ENCODE measurements at regions not wholly inside any gene's neighbourhood (a gene's known extent, or its start where the extent isn't known, plus 50 kb on each side); places are given as distances from the start of the nearest gene placed in this dataset.

DNA sequence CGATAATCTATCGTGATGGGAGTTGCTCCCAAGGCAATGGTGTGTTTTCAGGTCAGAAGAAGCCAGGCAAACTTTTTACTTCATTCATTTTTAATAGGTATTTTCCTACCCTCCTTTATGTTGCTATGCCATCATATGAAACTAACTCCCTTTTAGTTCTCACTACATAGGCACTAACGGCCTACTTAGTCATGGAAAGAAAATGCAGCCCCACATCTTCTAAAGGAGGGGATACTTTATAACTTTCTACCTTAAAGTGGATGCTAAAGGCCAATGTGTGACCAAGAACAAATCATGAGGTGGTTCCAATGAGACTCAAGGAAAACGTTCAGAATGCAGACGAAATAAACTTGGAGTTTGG lies 193.8 kb downstream of the FOXA2 start:
- no peak overlapping the region for H3K4me3 ChIP-seq
- no peaks in the 10 kb centered on the region for H3K4me1 ChIP-seq
- ATAC-seq (no peak), DNase-seq (no peak)
- TF ChIP-seq, protein P1, sequence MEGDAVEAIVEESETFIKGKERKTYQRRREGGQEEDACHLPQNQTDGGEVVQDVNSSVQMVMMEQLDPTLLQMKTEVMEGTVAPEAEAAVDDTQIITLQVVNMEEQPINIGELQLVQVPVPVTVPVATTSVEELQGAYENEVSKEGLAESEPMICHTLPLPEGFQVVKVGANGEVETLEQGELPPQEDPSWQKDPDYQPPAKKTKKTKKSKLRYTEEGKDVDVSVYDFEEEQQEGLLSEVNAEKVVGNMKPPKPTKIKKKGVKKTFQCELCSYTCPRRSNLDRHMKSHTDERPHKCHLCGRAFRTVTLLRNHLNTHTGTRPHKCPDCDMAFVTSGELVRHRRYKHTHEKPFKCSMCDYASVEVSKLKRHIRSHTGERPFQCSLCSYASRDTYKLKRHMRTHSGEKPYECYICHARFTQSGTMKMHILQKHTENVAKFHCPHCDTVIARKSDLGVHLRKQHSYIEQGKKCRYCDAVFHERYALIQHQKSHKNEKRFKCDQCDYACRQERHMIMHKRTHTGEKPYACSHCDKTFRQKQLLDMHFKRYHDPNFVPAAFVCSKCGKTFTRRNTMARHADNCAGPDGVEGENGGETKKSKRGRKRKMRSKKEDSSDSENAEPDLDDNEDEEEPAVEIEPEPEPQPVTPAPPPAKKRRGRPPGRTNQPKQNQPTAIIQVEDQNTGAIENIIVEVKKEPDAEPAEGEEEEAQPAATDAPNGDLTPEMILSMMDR (IDR thresholded peaks at IDR 0.05), result no peak
- no peak overlapping the region for H3K27ac ChIP-seq
- no peaks in the 10 kb centered on the region for H3K9me3 ChIP-seq
- 77 to 79% methylated on average over 5 of the region's 5 CpGs for WGBS, 2 donors
- intact Hi-C loops (cut with DNase I), result no loop called here
- H3K36me3 ChIP-seq, result no peaks in the 10 kb centered on the region
- H3K27me3 ChIP-seq, result peaks cover 0 to 57% (median 23%) of the 10 kb centered on the region in 7 donors

DNA sequence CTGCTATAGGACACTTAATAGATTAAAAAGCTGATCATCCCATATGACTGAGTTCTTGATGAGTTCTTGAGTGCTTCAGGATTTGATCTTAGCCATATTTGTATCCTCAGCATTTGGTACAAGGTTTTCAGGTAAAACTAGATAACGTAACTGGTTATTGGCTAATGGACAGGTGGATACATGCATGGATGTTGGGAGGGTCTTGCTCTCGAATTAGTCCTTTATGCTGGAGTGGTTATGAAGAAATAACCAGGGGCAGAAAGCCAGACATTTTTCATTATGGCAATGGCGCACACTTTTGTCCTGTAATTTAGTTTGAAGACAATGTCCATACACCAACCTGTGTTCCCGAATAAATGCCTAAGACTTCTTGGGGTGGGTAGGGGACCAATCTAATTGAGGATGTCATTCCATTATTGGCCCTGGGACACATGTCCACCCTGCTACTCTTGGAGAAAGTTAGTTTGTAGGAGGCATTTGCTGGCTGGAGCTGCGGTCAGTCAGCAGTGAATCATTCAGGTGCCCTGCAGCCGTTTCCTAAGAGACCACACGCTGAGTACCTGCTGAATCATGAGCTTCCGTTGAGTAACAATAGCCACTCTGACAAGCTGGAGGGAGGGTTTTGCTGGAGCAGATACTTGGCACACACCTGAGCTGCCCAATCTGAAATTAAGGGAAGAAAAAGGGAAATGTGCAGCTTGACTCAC lies 194.4 kb downstream of the FOXA2 start:
- Histone ChIP-seq H3K4me1 (no peaks in the 10 kb centered on the region), H3K9me3 (no peaks in the 10 kb centered on the region), H3K36me3 (no peaks in the 10 kb centered on the region), H3K27me3 (peaks cover 0 to 58% (median 25%) of the 10 kb centered on the region in 7 donors), H3K27ac (no peak overlapping the region), H3K4me3 (no peak overlapping the region)
- TF ChIP-seq, protein P1 (IDR thresholded peaks at IDR 0.05), result no peak
- intact Hi-C loops (cut with DNase I), result no loop called here
- ATAC-seq, result no peak
- 59 to 67% methylated on average over 8 of the region's 8 CpGs for WGBS, 2 donors
- no peak for DNase-seq

DNA sequence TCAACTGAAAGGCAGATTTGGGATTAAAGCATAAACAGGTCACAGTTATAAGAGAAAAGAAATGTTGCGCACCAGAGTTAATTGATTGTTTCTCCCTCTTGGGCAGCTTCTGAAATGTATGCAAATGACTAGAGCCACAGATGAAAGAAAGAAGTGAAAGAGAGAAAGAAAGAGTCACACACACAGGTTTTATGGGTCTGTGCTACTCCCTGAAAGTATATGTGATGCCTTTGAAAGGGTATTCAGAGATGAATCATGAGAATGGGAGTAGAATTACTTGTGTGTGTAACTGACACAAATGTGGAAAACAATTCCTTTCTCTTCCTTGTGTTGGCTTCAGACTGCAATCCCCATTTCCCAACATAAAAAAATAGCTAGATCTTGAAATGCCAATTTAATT lies 196.9 kb downstream of the FOXA2 start:
- no peak for DNase-seq
- no peak for ATAC-seq
- Histone ChIP-seq H3K36me3 (no peaks in the 10 kb centered on the region), H3K9me3 (no peaks in the 10 kb centered on the region), H3K27me3 (peaks cover 0 to 50% (median 12%) of the 10 kb centered on the region in 7 donors), H3K4me1 (no peaks in the 10 kb centered on the region), H3K4me3 (no peak overlapping the region), H3K27ac (no peak overlapping the region)
- TF ChIP-seq, protein P1 (IDR thresholded peaks at IDR 0.05), result no peak
- intact Hi-C loops (cut with DNase I), result no loop called here
- WGBS, 2 donors, result 93 to 97% methylated on average over 1 of the region's 1 CpG

DNA sequence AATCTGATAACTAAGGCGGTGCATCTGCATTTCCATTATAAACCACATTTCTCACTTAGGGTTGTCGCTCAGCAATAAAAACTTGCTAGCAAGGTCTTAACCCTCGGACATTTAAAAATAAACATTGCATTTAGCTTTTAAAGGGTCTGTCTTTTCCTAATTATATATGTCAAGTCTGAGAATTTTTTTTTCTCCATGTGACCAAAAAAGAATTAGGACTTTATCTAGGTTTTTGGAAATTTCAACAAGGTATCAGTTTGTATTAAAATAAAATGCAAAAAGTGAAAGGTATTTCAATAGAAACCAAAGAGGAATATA lies 198.1 kb downstream of the FOXA2 start:
- Histone ChIP-seq H3K27me3 (peaks cover 0 to 48% (median 12%) of the 10 kb centered on the region in 7 donors), H3K27ac (no peak overlapping the region), H3K36me3 (no peaks in the 10 kb centered on the region), H3K4me1 (no peaks in the 10 kb centered on the region), H3K9me3 (no peaks in the 10 kb centered on the region), H3K4me3 (no peak overlapping the region)
- DNase-seq (no peak), ATAC-seq (no peak)
- WGBS, 2 donors, result 44 to 56% methylated on average over 3 of the region's 3 CpGs
- intact Hi-C loops (cut with DNase I), result no loop called here
- TF ChIP-seq, protein P1 (IDR thresholded peaks at IDR 0.05), result no peak
